K562 (cell line): ENCODE measurements at regions not wholly inside any gene's neighbourhood (a gene's known extent, or its start where the extent isn't known, plus 50 kb on each side); places are given as distances from the start of the nearest gene placed in this dataset.
"Not testable (repeated sequence)": the region's sequence is repeated elsewhere in the genome, so short reads cannot be mapped to it uniquely, and the experiment has no call there.

ENCODE experiments used
- ATAC-seq: fragments of 200-7000 bp; cut with Tn5 transposase; 3 replicates; pipeline ENCODE4 v1.9.1; 2020; ENCODE audit warnings: moderate library complexity
- BruUV-seq: library from RNA; stranded (reverse); fragments of 400-500 nt; replicated peaks from 2 replicates; lab custom pipeline; 2021; lab: Mats Ljungman, UMichigan
- CTCF ChIA-PET: fragments of 300-600 bp; formaldehyde crosslinking; extraction: SDS; loops from one replicate; lab custom pipeline; 2021; ENCODE audit warnings: low intra/inter-chr PET ratio; lab: Yijun Ruan, JAX
- POLR2A ChIA-PET: fragments of 300-600, 350-650 bp; sonication (Branson Sonifier 250); formaldehyde crosslinking; extraction: SDS; loops from one replicate; lab custom pipeline; 2021; ENCODE audit warnings: antibody characterized with exemption, inconsistent platforms; lab: Yijun Ruan, JAX
- DNase-seq, 4 experiments: peaks; one replicate each; pipeline versions ENCODE4 v3.0.0 to v3.0.0-alpha.2; 2011 to 2018; ENCODE audit warnings: low spot score in 3 of 4, mixed read lengths in 3 of 4; ENCODE audit errors: extremely low read depth in 1 of 4
- FAIRE-seq: peaks from 2 replicates; lab custom pipeline; 2011; peaks lifted over from hg19 to GRCh38; lab: Jason Lieb, UNC
- H2AFZ ChIP-seq: 2 replicates; pipeline ENCODE4 v1.6.0; 2011; ENCODE audit warnings: low read depth, low read length, control low read depth, inconsistent platforms
- H3K27ac ChIP-seq: fragments of 200-600 bp; 3 replicates; pipeline ENCODE4 v1.8.0; 2011; ENCODE audit warnings: low read depth, mild to moderate bottlenecking, control low read depth, inconsistent platforms, low read length, moderate library complexity, mixed read lengths; ENCODE audit errors: extremely low read depth
- H3K27me3 ChIP-seq, 2 experiments: fragments of 300-600 bp in 1 of 2; 2 replicates in 1 of 2; 3 replicates in 1 of 2; pipeline versions ENCODE4 v1.6.0 to v1.8.0; 2011; ENCODE audit warnings: inconsistent platforms in 2 of 2, low read length in 2 of 2, mild to moderate bottlenecking in 1 of 2, mixed read lengths in 1 of 2, moderate library complexity in 1 of 2; ENCODE audit not compliant: control insufficient read depth in 2 of 2, insufficient read depth in 2 of 2
- H3K36me3 ChIP-seq: fragments of 300-600 bp; 3 replicates; pipeline ENCODE4 v1.8.0; 2011; ENCODE audit warnings: mild to moderate bottlenecking, low read length, inconsistent platforms; ENCODE audit not compliant: control insufficient read depth, insufficient read depth
- H3K4me1 ChIP-seq, 2 experiments: fragments of 200-600 bp in 1 of 2; replicated peaks in 1 of 2; 2 replicates in 1 of 2; 3 replicates in 1 of 2; pipeline versions ENCODE4 v1.5.1 to v1.8.0; 2011; ENCODE audit warnings: inconsistent platforms in 2 of 2, low read length in 2 of 2, mild to moderate bottlenecking in 1 of 2, mixed read lengths in 1 of 2, moderate library complexity in 1 of 2; ENCODE audit not compliant: control insufficient read depth in 2 of 2, insufficient read depth in 2 of 2
- H3K4me2 ChIP-seq: 2 replicates; pipeline ENCODE4 v1.6.1; 2011; ENCODE audit warnings: low read length, control low read depth, inconsistent platforms, mixed read lengths; ENCODE audit not compliant: insufficient read depth
- H3K4me3 ChIP-seq: fragments of 200-600 bp; sonication (generic), shearing (Covaris generic); 2 replicates; pipeline ENCODE4 v1.5.1; 2016; ENCODE audit warnings: control low read depth, inconsistent platforms
- H3K79me2 ChIP-seq: fragments of 200-600 bp; 3 replicates; pipeline ENCODE4 v1.8.0; 2011; ENCODE audit warnings: low read length, inconsistent platforms; ENCODE audit not compliant: control insufficient read depth, insufficient read depth
- H3K9ac ChIP-seq, 2 experiments: 2 replicates each; pipeline versions ENCODE4 v1.6.0 to v1.6.1; 2011; ENCODE audit warnings: low read depth in 2 of 2, low read length in 2 of 2, control low read depth in 1 of 2, inconsistent platforms in 1 of 2, mild to moderate bottlenecking in 1 of 2, mixed read lengths in 1 of 2; ENCODE audit not compliant: insufficient read depth in 1 of 2
- H3K9me1 ChIP-seq: one replicate; pipeline ENCODE4 v1.6.0; 2011; ENCODE audit warnings: inconsistent platforms, mild to moderate bottlenecking, low read length, moderate library complexity; ENCODE audit not compliant: control insufficient read depth, insufficient read depth
- H3K9me3 ChIP-seq: replicated peaks from 2 replicates; pipeline ENCODE4 v1.5.1; 2011; ENCODE audit warnings: low read depth, low read length, inconsistent platforms; ENCODE audit not compliant: control insufficient read depth, insufficient read depth
- H4K20me1 ChIP-seq: replicated peaks from 2 replicates; pipeline ENCODE4 v1.6.1; 2011; ENCODE audit warnings: low read length, inconsistent platforms, mixed read lengths; ENCODE audit not compliant: control insufficient read depth, insufficient read depth
- MTA2 ChIP-seq: fragments of 450-650 bp; IDR thresholded peaks from 2 replicates; pipeline ENCODE4 v1.6.1; 2016; ENCODE audit warnings: low read depth
- whole genome bisulfite sequencing: fragments of 100-300 bp; shearing (Covaris generic); methylation state at CpG from one replicate; pipeline ENCODE4 v1.1.6; 2016; ENCODE audit warnings: low coverage, mixed read lengths; ENCODE audit not compliant: insufficient coverage; ENCODE audit errors: missing lambda C conversion rate; 5-methylcytosine and 5-hydroxymethylcytosine counted together
- in situ Hi-C: fragments of 300-500 bp; cut with MboI; formaldehyde crosslinking; loops from 4 replicates; pipeline ENCODE4 v1.15.0; 2018; ENCODE audit warnings: inconsistent platforms, mixed read lengths
- intact Hi-C: fragments of 100-400 bp; cut with micrococcal nuclease; formaldehyde crosslinking; loops from 2 replicates; pipeline ENCODE4 v1.14.2; 2022

DNA sequence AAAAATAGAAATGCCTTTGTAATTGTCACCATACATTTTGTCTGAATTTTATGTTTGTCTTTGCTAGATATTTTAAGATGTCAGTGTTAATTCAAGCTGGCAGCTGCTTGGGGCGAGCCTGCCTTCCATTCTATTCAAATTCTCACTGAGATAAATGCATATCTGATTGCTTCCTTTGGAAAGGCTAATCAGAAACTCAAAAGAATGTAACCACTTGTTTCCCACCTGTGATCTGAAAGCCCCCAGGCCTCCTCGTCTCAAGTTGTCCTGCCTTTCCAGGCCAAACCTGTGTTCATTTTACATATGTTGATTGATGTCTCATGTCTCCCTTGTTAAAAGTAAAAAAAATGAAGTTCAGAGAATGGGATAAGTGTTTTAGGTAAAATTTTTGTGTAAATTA lies 318.7 kb upstream of the TECRL start:
- intact Hi-C loops, result no loop called here
- POLR2A ChIA-PET, result no interaction called here

DNA sequence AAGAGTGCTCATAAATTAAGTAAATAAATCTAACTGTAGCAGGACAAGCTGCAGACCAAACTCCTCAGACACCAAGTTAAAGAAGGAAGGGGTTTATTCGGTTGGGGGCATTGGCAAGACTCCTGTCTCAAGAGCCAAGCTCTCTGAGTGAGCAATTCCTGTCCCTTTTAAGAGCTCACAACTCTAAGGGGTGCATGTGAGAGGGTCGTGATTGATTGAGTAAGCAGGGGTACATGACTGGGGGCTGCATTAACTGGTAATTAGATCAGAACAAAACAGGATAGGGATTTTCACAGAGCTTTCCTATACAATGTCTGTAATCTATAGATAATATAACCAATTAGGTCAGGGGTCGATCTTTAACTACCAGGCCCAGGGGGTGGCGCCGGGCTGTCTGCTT lies 318.1 kb upstream of the TECRL start:
- CTCF ChIA-PET, H3K27ac ChIP-seq, ATAC-seq, H2AFZ ChIP-seq, H3K4me1 ChIP-seq, H3K9me3 ChIP-seq, FAIRE-seq, H3K79me2 ChIP-seq, H3K4me2 ChIP-seq, H3K27me3 ChIP-seq, BruUV-seq, in situ Hi-C loops, H3K9me1 ChIP-seq, H3K9ac ChIP-seq, H3K36me3 ChIP-seq, H3K4me3 ChIP-seq, POLR2A ChIA-PET, H4K20me1 ChIP-seq, intact Hi-C loops, DNase-seq: not testable (repeated sequence)
- 6% methylated on average over 5 of the region's 5 CpGs for WGBS

More for the DNA sequence above, 318.7 kb upstream of the TECRL start:
- no peak for ATAC-seq
- in situ Hi-C loops, result no loop called here
- no peak for FAIRE-seq
- H3K9me3 ChIP-seq, result no peaks in the 10 kb centered on the region
- no peaks in the 10 kb centered on the region for H3K9me1 ChIP-seq
- no peak overlapping the region for H2AFZ ChIP-seq
- no peaks in the 10 kb centered on the region for H4K20me1 ChIP-seq
- WGBS, result 3% methylated on average over 2 of the region's 2 CpGs
- H3K4me2 ChIP-seq, result no peak overlapping the region
- no peaks in the 10 kb centered on the region for H3K79me2 ChIP-seq
- no TSS peak for BruUV-seq
- no peak overlapping the region for H3K27ac ChIP-seq
- no peaks in the 10 kb centered on the region for H3K27me3 ChIP-seq
- H3K4me3 ChIP-seq, result no peak overlapping the region
- no peak for TF ChIP-seq MTA2
- H3K4me1 ChIP-seq, result no peaks in the 10 kb centered on the region
- no peak for DNase-seq
- H3K36me3 ChIP-seq, result no peaks in the 10 kb centered on the region
- no peak overlapping the region for H3K9ac ChIP-seq
- CTCF ChIA-PET, result no interaction called here
